CMK (cell line): ENCODE measurements at regions not wholly inside any gene's neighbourhood (a gene's known extent, or its start where the extent isn't known, plus 50 kb on each side); places are given as distances from the start of the nearest gene placed in this dataset.

Source experiments
- DNase-seq: peaks from one replicate; pipeline ENCODE4 v3.0.0-alpha.2; 2010; ENCODE audit warnings: low read depth

DNA sequence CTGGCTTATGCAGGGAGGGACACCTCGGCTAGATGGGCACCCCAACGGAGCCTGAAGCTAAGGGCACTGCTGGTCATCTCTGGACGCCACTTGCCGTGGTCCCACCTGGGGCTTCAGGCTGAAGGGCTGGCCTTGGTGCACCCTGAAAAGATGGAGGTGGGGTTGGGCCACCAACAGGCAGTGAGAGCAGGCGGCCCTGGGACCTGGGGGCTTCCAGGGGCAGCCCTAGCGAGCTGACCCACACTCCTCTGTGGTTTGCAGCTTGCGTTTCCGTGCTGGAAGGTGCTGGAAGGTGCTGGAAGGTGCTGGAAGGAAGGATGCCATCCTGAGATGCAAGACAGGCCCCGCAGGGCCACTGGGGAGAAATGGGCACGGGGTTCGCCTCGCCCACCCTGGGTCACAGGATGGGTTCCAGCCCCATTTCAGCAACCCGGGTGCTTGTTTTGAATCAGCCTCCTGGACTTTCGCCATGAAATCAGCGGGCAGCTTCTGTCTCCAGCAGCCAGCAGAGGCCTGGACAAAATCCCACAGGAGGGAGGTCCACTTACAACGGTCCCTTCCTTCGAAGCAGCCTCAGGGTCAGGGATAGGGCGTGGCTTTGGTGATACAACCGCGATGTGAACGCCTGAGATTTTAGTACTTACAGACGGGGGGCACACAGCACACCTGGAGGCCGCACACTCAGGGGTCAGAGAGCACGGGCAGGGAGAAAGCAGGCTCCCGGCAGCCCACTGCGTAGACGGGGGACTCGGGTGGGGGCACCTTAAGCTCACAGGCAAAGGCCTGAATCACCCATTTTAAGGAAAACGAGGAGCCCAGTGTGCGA, 303.1 kb upstream of the IRX4 start:
- DNase-seq, result no peak

GRCh38 chr5:2184563-2185540, 302.1 kb upstream of the IRX4 start:
- DNase-seq, result no peak

- DNase-seq, result no peak
These were observed 301.3 kb upstream of the IRX4 start for GRCh38 chr5:2184026-2184366.

- DNase-seq, result no peak
These were observed 300.7 kb upstream of the IRX4 start for GRCh38 chr5:2183154-2184025.

DNA sequence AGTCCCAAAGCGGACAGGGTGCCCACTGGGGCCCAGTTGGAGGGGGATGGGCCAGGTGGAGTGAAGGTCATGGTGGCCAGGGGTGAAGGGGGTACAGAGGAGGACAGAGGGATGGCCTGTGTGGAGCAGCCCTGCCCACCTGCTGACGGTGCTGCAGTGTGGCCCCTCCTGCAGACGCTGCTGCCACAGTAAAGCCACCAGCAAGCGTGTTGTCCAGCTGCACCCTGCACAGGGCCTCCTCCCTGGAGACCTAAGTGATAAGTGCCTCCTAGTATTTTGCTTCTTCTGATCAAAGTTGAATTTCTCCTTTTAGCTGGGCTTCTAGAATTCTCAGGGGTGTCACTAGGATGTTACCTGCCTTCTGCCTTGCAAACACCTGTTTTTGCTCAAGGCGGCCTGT, 299.3 kb upstream of the IRX4 start:
- DNase-seq, result no peak

DNA sequence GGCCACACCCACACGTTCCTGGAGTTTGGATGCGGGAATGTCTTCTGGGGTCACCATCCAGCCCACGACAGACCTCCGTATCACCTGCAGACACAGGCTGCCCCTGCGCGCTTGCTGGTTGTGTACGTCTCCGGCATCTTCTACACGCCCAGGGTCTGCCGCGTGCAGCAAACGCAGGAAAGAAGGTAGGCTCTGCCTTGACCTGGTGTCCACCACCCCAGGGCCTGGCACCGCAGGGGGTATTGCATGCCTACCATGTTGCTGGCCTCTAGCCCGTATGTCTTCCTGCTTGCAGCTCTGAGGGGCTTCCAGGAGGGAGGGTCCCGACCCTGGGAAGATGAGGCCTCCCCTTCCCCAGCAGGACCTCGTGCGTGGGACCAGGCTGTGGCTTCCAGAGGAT, 298.8 kb upstream of the IRX4 start:
- no peak for DNase-seq

DNA sequence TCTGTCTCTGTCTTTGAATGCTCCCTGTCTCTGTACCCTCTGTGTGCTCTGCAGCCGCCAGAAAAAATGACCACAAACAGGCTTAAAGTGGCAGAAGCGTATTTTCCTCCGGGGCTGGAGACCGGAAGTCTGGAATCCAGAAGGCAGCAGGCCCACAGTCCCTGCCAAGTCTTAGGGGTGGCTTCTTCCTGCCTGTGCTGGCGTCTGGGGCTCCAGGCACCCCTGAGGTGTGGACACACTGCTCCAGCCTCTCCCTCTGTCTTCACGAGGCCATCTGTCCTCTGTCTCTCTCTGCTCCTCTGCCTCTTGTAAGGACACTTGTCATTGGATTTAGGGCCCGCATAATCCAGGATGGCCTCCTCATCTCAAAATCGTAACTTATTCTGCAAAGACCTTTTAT, 298.4 kb upstream of the IRX4 start:
- no peak for DNase-seq

- DNase-seq, result no peak
These were observed 297.7 kb upstream of the IRX4 start for GRCh38 chr5:2180456-2180855.

DNA sequence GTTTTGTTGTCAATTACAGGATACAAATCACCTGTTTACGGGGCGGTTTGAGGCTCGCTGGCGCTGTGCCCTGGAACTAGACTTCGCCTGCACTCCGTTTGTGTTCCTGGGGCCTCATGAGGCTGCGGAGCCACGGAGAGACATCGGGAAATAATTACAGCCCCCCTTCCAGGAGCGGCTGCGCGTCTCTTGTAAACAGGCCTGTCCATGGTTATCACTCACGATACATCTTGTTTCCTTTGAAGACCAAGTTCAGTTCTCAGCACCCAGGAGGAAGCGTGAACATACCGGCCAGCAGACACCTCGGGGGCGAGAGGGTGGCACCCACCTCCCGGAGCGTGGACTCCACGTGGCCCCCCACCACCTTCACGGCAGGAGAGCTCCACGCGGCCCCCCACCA, 297.1 kb upstream of the IRX4 start:
- DNase-seq, result no peak

- DNase-seq, result no peak
These were observed 295.8 kb upstream of the IRX4 start for GRCh38 chr5:2178528-2178927.

- DNase-seq, result no peak
These were observed 295.3 kb upstream of the IRX4 start for GRCh38 chr5:2178071-2178477.

GRCh38 chr5:2177244-2177643, 294.5 kb upstream of the IRX4 start:
- DNase-seq, result no peak

DNA sequence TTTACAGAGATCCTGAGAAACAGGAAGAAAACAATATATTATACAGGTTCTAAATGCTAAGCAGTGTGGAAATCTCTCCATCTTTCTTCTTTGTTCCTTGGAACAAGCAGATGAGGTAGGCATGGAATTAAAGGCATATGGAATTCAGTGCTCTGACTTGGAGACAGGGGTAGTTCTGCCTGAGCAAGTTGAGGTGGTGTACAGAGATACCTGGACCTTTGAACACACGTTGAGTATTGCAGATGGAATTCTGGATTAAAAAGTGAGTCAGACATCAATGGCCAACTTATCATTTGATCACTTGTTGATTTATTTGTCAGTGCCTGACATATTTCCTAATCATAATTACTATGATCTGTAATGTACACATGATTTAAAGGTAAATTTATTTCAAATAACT, 293.9 kb upstream of the IRX4 start:
- DNase-seq, result no peak

- DNase-seq, result no peak
These were observed 293.2 kb upstream of the IRX4 start for GRCh38 chr5:2175842-2176404.

DNA sequence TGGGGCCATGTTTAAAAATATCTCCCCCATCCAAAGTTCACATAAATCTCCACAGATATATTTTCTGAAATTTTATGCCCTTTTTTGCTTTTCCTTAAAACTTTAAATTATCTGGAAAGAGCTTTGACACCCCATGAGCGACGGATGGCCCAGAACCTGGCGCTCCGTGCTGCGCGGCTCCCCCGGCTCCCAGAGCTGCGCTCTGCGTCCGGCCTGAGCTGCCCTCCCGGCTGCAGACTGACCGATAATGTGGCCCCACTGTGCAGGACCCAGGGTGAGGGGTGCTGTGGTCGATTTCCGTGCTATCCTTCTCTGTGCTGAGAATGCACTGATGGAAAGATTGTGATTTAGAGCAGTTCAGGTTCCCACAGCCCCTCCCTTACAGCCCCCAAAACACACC, 292.3 kb upstream of the IRX4 start:
- DNase-seq, result no peak

- DNase-seq, result no peak
These were observed 291.8 kb upstream of the IRX4 start for GRCh38 chr5:2174538-2174937.

GRCh38 chr5:2173151-2173834, 290.6 kb upstream of the IRX4 start:
- no peak for DNase-seq

DNA sequence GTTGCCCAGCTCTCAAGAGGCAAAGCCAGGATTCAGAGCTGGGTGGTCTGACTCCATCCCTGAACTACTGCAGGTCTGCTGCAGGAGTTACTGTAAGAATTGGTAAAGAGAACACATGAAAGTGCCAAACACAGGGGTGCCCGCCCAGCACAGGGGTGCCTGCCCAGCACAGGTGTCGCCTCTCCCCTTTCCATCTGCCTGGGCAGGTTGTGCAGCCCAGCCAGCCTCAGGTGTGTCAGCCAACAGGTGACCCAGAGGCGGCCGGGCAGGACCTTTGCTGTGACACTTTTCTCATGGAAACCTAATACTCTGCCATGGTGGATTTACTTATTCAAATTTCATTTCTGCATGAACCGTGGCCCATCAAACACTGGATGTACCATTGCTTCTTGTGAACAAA, 289.7 kb upstream of the IRX4 start:
- no peak for DNase-seq

GRCh38 chr5:2170761-2171160, 288.0 kb upstream of the IRX4 start:
- DNase-seq, result no peak

- DNase-seq, result no peak
These were observed 287.4 kb upstream of the IRX4 start for GRCh38 chr5:2169850-2170760.
